ENCODE measurements at regions not wholly inside any gene's neighbourhood (a gene's known extent, or its start where the extent isn't known, plus 50 kb on each side); places are given as distances from the start of the nearest gene placed in this dataset.

DNA sequence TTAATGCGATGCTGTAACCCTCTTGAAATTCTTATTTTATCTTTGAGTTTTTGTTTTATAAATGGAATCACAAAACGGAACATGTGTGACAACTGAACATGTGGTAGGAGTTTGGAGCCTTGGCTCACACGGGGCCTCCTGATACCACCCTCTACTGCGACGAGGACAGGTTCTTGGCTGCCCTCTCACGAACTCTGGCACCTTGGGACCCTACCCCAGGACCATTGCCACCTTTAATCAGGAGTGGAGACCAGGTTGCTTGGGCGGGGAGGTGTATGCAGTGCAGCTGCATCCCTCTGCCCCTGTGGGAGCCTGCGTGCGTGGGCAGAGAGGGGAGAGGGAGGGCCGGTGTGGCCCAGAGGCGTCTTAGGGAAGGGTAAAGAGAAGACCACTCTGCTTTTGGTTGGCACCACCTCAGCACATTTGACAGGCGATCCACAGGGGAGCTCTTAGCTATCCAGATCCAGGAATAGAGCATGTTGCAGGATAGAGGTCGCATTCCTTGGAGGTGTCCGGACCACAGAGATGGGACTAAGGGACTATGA lies 753.9 kb upstream of the PTPRD start:
- ATAC-seq = peak; percentile 26; the same call in 1 of the 2 replicates
- H3K27me3 Mint-ChIP-seq (ENCODE audit: low read depth) = no peaks in the 10 kb centered on the region
- no peaks in the 10 kb centered on the region for H3K9me3 Mint-ChIP-seq
- no peak for DNase-seq (ENCODE audit: low spot score)
- H3K27ac Mint-ChIP-seq = no peak overlapping the region
- TF ChIP-seq, protein P1, sequence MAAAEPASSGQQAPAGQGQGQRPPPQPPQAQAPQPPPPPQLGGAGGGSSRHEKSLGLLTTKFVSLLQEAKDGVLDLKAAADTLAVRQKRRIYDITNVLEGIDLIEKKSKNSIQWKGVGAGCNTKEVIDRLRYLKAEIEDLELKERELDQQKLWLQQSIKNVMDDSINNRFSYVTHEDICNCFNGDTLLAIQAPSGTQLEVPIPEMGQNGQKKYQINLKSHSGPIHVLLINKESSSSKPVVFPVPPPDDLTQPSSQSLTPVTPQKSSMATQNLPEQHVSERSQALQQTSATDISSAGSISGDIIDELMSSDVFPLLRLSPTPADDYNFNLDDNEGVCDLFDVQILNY (CRISPR knock-in tag; IDR thresholded peaks at IDR 0.05) = no peak
- no peak for TF ChIP-seq MYBL2 (CRISPR knock-in tag; IDR thresholded peaks at IDR 0.05)
- TF ChIP-seq, protein P2, sequence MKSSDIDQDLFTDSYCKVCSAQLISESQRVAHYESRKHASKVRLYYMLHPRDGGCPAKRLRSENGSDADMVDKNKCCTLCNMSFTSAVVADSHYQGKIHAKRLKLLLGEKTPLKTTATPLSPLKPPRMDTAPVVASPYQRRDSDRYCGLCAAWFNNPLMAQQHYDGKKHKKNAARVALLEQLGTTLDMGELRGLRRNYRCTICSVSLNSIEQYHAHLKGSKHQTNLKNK (CRISPR knock-in tag; IDR thresholded peaks at IDR 0.05) = no peak
- TF ChIP-seq OVOL2 (CRISPR knock-in tag; IDR thresholded peaks at IDR 0.05; ENCODE audit: borderline replicate concordance) = no peak
- no peak for TF ChIP-seq NR2C2 (CRISPR knock-in tag; IDR thresholded peaks at IDR 0.05)
- TF ChIP-seq, protein P3, sequence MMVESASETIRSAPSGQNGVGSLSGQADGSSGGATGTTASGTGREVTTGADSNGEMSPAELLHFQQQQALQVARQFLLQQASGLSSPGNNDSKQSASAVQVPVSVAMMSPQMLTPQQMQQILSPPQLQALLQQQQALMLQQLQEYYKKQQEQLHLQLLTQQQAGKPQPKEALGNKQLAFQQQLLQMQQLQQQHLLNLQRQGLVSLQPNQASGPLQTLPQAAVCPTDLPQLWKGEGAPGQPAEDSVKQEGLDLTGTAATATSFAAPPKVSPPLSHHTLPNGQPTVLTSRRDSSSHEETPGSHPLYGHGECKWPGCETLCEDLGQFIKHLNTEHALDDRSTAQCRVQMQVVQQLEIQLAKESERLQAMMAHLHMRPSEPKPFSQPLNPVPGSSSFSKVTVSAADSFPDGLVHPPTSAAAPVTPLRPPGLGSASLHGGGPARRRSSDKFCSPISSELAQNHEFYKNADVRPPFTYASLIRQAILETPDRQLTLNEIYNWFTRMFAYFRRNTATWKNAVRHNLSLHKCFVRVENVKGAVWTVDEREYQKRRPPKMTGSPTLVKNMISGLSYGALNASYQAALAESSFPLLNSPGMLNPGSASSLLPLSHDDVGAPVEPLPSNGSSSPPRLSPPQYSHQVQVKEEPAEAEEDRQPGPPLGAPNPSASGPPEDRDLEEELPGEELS (CRISPR knock-in tag; IDR thresholded peaks at IDR 0.05) = no peak
- no peak for TF ChIP-seq ZNF219 (CRISPR knock-in tag; IDR thresholded peaks at IDR 0.05; ENCODE audit: borderline replicate concordance)
- TF ChIP-seq FOXP1 (CRISPR knock-in tag; IDR thresholded peaks at IDR 0.05; ENCODE audit: borderline replicate concordance) = no peak
- no peak for TF ChIP-seq PRRX2 (CRISPR knock-in tag; IDR thresholded peaks at IDR 0.05)
- TF ChIP-seq RORB (CRISPR knock-in tag; IDR thresholded peaks at IDR 0.05) = no peak
- TF ChIP-seq ZNF671 (CRISPR knock-in tag; IDR thresholded peaks at IDR 0.05) = no peak
- TF ChIP-seq, protein P4, sequence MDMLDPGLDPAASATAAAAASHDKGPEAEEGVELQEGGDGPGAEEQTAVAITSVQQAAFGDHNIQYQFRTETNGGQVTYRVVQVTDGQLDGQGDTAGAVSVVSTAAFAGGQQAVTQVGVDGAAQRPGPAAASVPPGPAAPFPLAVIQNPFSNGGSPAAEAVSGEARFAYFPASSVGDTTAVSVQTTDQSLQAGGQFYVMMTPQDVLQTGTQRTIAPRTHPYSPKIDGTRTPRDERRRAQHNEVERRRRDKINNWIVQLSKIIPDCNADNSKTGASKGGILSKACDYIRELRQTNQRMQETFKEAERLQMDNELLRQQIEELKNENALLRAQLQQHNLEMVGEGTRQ (CRISPR knock-in tag; IDR thresholded peaks at IDR 0.05) = no peak
- no peak for TF ChIP-seq ZNF423 (CRISPR knock-in tag; IDR thresholded peaks at IDR 0.05)
- TF ChIP-seq, protein P5, sequence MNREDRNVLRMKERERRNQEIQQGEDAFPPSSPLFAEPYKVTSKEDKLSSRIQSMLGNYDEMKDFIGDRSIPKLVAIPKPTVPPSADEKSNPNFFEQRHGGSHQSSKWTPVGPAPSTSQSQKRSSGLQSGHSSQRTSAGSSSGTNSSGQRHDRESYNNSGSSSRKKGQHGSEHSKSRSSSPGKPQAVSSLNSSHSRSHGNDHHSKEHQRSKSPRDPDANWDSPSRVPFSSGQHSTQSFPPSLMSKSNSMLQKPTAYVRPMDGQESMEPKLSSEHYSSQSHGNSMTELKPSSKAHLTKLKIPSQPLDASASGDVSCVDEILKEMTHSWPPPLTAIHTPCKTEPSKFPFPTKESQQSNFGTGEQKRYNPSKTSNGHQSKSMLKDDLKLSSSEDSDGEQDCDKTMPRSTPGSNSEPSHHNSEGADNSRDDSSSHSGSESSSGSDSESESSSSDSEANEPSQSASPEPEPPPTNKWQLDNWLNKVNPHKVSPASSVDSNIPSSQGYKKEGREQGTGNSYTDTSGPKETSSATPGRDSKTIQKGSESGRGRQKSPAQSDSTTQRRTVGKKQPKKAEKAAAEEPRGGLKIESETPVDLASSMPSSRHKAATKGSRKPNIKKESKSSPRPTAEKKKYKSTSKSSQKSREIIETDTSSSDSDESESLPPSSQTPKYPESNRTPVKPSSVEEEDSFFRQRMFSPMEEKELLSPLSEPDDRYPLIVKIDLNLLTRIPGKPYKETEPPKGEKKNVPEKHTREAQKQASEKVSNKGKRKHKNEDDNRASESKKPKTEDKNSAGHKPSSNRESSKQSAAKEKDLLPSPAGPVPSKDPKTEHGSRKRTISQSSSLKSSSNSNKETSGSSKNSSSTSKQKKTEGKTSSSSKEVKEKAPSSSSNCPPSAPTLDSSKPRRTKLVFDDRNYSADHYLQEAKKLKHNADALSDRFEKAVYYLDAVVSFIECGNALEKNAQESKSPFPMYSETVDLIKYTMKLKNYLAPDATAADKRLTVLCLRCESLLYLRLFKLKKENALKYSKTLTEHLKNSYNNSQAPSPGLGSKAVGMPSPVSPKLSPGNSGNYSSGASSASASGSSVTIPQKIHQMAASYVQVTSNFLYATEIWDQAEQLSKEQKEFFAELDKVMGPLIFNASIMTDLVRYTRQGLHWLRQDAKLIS (CRISPR knock-in tag; IDR thresholded peaks at IDR 0.05; ENCODE audit: borderline replicate concordance) = no peak
- TF ChIP-seq, protein P6, sequence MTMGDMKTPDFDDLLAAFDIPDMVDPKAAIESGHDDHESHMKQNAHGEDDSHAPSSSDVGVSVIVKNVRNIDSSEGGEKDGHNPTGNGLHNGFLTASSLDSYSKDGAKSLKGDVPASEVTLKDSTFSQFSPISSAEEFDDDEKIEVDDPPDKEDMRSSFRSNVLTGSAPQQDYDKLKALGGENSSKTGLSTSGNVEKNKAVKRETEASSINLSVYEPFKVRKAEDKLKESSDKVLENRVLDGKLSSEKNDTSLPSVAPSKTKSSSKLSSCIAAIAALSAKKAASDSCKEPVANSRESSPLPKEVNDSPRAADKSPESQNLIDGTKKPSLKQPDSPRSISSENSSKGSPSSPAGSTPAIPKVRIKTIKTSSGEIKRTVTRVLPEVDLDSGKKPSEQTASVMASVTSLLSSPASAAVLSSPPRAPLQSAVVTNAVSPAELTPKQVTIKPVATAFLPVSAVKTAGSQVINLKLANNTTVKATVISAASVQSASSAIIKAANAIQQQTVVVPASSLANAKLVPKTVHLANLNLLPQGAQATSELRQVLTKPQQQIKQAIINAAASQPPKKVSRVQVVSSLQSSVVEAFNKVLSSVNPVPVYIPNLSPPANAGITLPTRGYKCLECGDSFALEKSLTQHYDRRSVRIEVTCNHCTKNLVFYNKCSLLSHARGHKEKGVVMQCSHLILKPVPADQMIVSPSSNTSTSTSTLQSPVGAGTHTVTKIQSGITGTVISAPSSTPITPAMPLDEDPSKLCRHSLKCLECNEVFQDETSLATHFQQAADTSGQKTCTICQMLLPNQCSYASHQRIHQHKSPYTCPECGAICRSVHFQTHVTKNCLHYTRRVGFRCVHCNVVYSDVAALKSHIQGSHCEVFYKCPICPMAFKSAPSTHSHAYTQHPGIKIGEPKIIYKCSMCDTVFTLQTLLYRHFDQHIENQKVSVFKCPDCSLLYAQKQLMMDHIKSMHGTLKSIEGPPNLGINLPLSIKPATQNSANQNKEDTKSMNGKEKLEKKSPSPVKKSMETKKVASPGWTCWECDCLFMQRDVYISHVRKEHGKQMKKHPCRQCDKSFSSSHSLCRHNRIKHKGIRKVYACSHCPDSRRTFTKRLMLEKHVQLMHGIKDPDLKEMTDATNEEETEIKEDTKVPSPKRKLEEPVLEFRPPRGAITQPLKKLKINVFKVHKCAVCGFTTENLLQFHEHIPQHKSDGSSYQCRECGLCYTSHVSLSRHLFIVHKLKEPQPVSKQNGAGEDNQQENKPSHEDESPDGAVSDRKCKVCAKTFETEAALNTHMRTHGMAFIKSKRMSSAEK (CRISPR knock-in tag; IDR thresholded peaks at IDR 0.05; ENCODE audit: borderline replicate concordance) = no peak
- TF ChIP-seq CREM (CRISPR knock-in tag; IDR thresholded peaks at IDR 0.05) = no peak
- ChIA-PET CTCF (no interaction called here), POLR2A (no interaction called here)
- H3K4me1 Mint-ChIP-seq = no peaks in the 10 kb centered on the region
- H3K4me3 Mint-ChIP-seq = no peak overlapping the region
- no peaks in the 10 kb centered on the region for H3K36me3 Mint-ChIP-seq
